Tibial nerve (tissue), 4 donors: ENCODE measurements at regions not wholly inside any gene's neighbourhood (a gene's known extent, or its start where the extent isn't known, plus 50 kb on each side); places are given as distances from the start of the nearest gene placed in this dataset.

Experiments
- EP300 ChIP-seq, 2 donors: sonication (generic); formaldehyde crosslinking; IDR thresholded peaks; one replicate each; pipeline ENCODE4 v1.6.1; 2017; ENCODE audit warnings: antibody characterized with exemption in 2 of 2, mild to moderate bottlenecking in 1 of 2
- TF ChIP-seq, protein P1 (sequence below), 5 experiments: fragments of 200-600 bp in 3 of 5; fragments of 450-650 bp in 2 of 5; sonication (generic) in 3 of 5; IDR thresholded peaks; one replicate each; pipeline ENCODE4 v1.5.1; 2016 to 2019; ENCODE audit warnings: antibody characterized with exemption in 5 of 5, mild to moderate bottlenecking in 3 of 5, moderate library complexity in 2 of 5

DNA sequence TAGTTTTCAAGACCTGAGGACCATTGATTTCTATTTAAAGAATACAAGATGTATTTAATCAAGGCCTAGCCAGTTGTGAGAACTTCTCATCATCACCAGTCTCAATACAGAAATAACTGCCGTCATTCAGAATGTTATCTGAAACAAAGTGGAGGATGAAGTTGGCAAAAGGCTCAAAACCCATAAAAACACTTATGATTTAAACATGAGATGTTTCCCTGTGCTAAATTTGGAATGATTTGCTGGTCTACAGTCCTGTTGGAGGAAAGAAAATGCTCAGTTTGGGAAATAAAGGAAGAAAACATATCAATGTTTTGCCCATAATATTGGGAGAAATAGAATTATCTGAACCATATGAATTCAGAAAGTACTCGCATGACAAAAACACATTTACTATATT lies 192.2 kb downstream of the ADGRA3 start:
- TF ChIP-seq EP300 (IDR thresholded peaks at IDR 0.05) = no peak
- TF ChIP-seq, protein P1, sequence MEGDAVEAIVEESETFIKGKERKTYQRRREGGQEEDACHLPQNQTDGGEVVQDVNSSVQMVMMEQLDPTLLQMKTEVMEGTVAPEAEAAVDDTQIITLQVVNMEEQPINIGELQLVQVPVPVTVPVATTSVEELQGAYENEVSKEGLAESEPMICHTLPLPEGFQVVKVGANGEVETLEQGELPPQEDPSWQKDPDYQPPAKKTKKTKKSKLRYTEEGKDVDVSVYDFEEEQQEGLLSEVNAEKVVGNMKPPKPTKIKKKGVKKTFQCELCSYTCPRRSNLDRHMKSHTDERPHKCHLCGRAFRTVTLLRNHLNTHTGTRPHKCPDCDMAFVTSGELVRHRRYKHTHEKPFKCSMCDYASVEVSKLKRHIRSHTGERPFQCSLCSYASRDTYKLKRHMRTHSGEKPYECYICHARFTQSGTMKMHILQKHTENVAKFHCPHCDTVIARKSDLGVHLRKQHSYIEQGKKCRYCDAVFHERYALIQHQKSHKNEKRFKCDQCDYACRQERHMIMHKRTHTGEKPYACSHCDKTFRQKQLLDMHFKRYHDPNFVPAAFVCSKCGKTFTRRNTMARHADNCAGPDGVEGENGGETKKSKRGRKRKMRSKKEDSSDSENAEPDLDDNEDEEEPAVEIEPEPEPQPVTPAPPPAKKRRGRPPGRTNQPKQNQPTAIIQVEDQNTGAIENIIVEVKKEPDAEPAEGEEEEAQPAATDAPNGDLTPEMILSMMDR (IDR thresholded peaks at IDR 0.05) = no peak
